ENCODE measurements at regions not wholly inside any gene's neighbourhood (a gene's known extent, or its start where the extent isn't known, plus 50 kb on each side); places are given as distances from the start of the nearest gene placed in this dataset.

GRCh38 chr12:88371416-88372183, 208.7 kb downstream of the KITLG start:
- no peak for FAIRE-seq

GRCh38 chr12:88375306-88376305, 204.7 kb downstream of the KITLG start:
- no peak for FAIRE-seq

GRCh38 chr12:88377973-88378372, 202.3 kb downstream of the KITLG start:
- no peak for FAIRE-seq

- no peak for FAIRE-seq
These were observed 198.8 kb downstream of the KITLG start for GRCh38 chr12:88381466-88381865.

- FAIRE-seq, result no peak
These were observed 196.9 kb downstream of the KITLG start for GRCh38 chr12:88383405-88383804.

GRCh38 chr12:88388566-88389540, 191.4 kb downstream of the KITLG start:
- no peak for FAIRE-seq

GRCh38 chr12:88390811-88391210, 189.5 kb downstream of the KITLG start:
- no peak for FAIRE-seq

GRCh38 chr12:88391556-88391955, 188.7 kb downstream of the KITLG start:
- no peak for FAIRE-seq

- no peak for FAIRE-seq
These were observed 187.1 kb downstream of the KITLG start for GRCh38 chr12:88393017-88393767.

- no peak for FAIRE-seq
These were observed 182.2 kb downstream of the KITLG start for GRCh38 chr12:88398031-88398430.

GRCh38 chr12:88399811-88400210, 180.5 kb downstream of the KITLG start:
- FAIRE-seq, result no peak

- FAIRE-seq, result no peak
These were observed 180.0 kb downstream of the KITLG start for GRCh38 chr12:88400302-88400701.

- no peak for FAIRE-seq
These were observed 179.1 kb downstream of the KITLG start for GRCh38 chr12:88401155-88401554.

GRCh38 chr12:88406905-88407304, 173.4 kb downstream of the KITLG start:
- no peak for FAIRE-seq

GRCh38 chr12:88408823-88409222, 171.4 kb downstream of the KITLG start:
- FAIRE-seq, result no peak

GRCh38 chr12:88409257-88409656, 171.0 kb downstream of the KITLG start:
- FAIRE-seq, result no peak

- FAIRE-seq, result no peak
These were observed 168.6 kb downstream of the KITLG start for GRCh38 chr12:88411689-88412088.

- FAIRE-seq, result no peak
These were observed 166.6 kb downstream of the KITLG start for GRCh38 chr12:88413646-88414045.

GRCh38 chr12:88416155-88416554, 164.1 kb downstream of the KITLG start:
- no peak for FAIRE-seq

GRCh38 chr12:88416786-88417185, 163.5 kb downstream of the KITLG start:
- no peak for FAIRE-seq

GRCh38 chr12:88417531-88417930, 162.7 kb downstream of the KITLG start:
- no peak for FAIRE-seq

All from A204.1 (cell line).